Activated B cell treated with CpG ODN at 0.5 μM for 24 hours (primary cell): ENCODE measurements at regions not wholly inside any gene's neighbourhood (a gene's known extent, or its start where the extent isn't known, plus 50 kb on each side); places are given as distances from the start of the nearest gene placed in this dataset.

Experiments used
- ATAC-seq: fragments of 200-7000 bp; cut with Tn5 transposase; one replicate; pipeline ENCODE4 v1.10.0; 2021; ENCODE audit warnings: low read depth, mild to moderate bottlenecking, moderate library complexity
- CTCF ChIA-PET: fragments of 350-600 bp; sonication (Branson Sonifier 250); formaldehyde crosslinking; loops from one replicate; lab custom pipeline; 2021; ENCODE audit warnings: antibody characterized with exemption; lab: Charles Lee
- POLR2A ChIA-PET: fragments of 350-600 bp; sonication (Branson Sonifier 250); formaldehyde crosslinking; loops from one replicate; lab custom pipeline; 2021; ENCODE audit warnings: antibody characterized with exemption; lab: Charles Lee
- DNase-seq: peaks from one replicate; pipeline ENCODE4 v3.0.0; 2022
- H3K27ac Mint-ChIP-seq: one replicate; pipeline ENCODE4 v1.8.0; 2020; ENCODE audit warnings: mixed read lengths
- H3K27me3 Mint-ChIP-seq: one replicate; pipeline ENCODE4 v1.8.0; 2021; ENCODE audit warnings: mixed read lengths
- H3K36me3 Mint-ChIP-seq: one replicate; pipeline ENCODE4 v1.8.0; 2021; ENCODE audit warnings: low read depth, mixed read lengths
- H3K4me1 Mint-ChIP-seq: one replicate; pipeline ENCODE4 v1.8.0; 2021; ENCODE audit warnings: mixed read lengths
- H3K4me3 Mint-ChIP-seq: one replicate; pipeline ENCODE4 v1.8.0; 2020; ENCODE audit warnings: mild to moderate bottlenecking, mixed read lengths
- H3K9me3 Mint-ChIP-seq: one replicate; pipeline ENCODE4 v1.8.0; 2020; ENCODE audit warnings: mixed read lengths
- CTCF ChIP-seq: fragments of 200-600 bp; IDR thresholded peaks from one replicate; pipeline ENCODE4 v1.8.0; 2022; ENCODE audit warnings: antibody characterized with exemption, mild to moderate bottlenecking
- intact Hi-C: fragments of 100-400 bp; cut with micrococcal nuclease; formaldehyde crosslinking; loops from one replicate; pipeline ENCODE4 v1.15.1; 2024

- intact Hi-C loops = loop anchor here (1.0 to 2.0 kb wide), 5 partner anchors 171 to 1191 kb away; no protein-coding TSS in a partner anchor
- peaks cover 19% of the 10 kb centered on the region for H3K27me3 Mint-ChIP-seq
- no peaks in the 10 kb centered on the region for H3K9me3 Mint-ChIP-seq
- TF ChIP-seq CTCF = no peak
- DNase-seq = no peak
- ChIA-PET POLR2A (interaction anchor here (1.3 kb wide), 1 partner anchor 479 kb away, joined by 3 read pairs; no protein-coding TSS in a partner anchor), CTCF (interaction anchor here (0.8 to 3.8 kb wide), 17 partner anchors 8 to 1300 kb away, joined by 3 to 38 read pairs (median 5); no protein-coding TSS in a partner anchor)
- H3K36me3 Mint-ChIP-seq = no peaks in the 10 kb centered on the region
- peak; percentile 69 for ATAC-seq
- no peak overlapping the region for H3K4me3 Mint-ChIP-seq
- H3K27ac Mint-ChIP-seq = no peak overlapping the region
- H3K4me1 Mint-ChIP-seq = no peaks in the 10 kb centered on the region
Measured at GRCh38 chr1:221263831-221264767, 384.9 kb downstream of the HLX start.

GRCh38 chr1:221264848-221265247 is 385.6 kb downstream of the HLX start:
- ATAC-seq = no peak
- Mint-ChIP-seq H3K27ac (no peak overlapping the region), H3K4me3 (no peak overlapping the region), H3K4me1 (no peaks in the 10 kb centered on the region), H3K27me3 (peaks cover 19% of the 10 kb centered on the region), H3K36me3 (no peaks in the 10 kb centered on the region), H3K9me3 (no peaks in the 10 kb centered on the region)
- intact Hi-C loops = loop anchor here (1.0 to 2.0 kb wide), 4 partner anchors 170 to 906 kb away; no protein-coding TSS in a partner anchor
- DNase-seq = no peak
- ChIA-PET POLR2A (no interaction called here), CTCF (interaction anchor here (1.5 to 3.8 kb wide), 8 partner anchors 7 to 1190 kb away, joined by 3 to 38 read pairs (median 7); no protein-coding TSS in a partner anchor)
- no peak for TF ChIP-seq CTCF

- no peak for TF ChIP-seq CTCF
- intact Hi-C loops = no loop called here
- H3K9me3 Mint-ChIP-seq = no peaks in the 10 kb centered on the region
- no peak overlapping the region for H3K27ac Mint-ChIP-seq
- peaks cover 4% of the 10 kb centered on the region for H3K27me3 Mint-ChIP-seq
- DNase-seq = no peak
- no peaks in the 10 kb centered on the region for H3K4me1 Mint-ChIP-seq
- CTCF ChIA-PET = no interaction called here
- POLR2A ChIA-PET = no interaction called here
- no peak overlapping the region for H3K4me3 Mint-ChIP-seq
- H3K36me3 Mint-ChIP-seq = no peaks in the 10 kb centered on the region
- no peak for ATAC-seq
Measured at GRCh38 chr1:221268295-221268694, 389.1 kb downstream of the HLX start.

- ChIA-PET CTCF (interaction anchor here (0.9 kb wide), 1 partner anchor 8 kb away, joined by 4 read pairs; no protein-coding TSS in a partner anchor), POLR2A (no interaction called here)
- no peak for TF ChIP-seq CTCF
- intact Hi-C loops = no loop called here
- Mint-ChIP-seq H3K36me3 (no peaks in the 10 kb centered on the region), H3K4me1 (no peaks in the 10 kb centered on the region), H3K27me3 (peaks cover 4% of the 10 kb centered on the region), H3K9me3 (no peaks in the 10 kb centered on the region), H3K4me3 (no peak overlapping the region), H3K27ac (no peak overlapping the region)
- ATAC-seq = no peak
- no peak for DNase-seq
Measured at GRCh38 chr1:221271701-221272100, 392.5 kb downstream of the HLX start.

GRCh38 chr1:221272940-221273339 is 393.7 kb downstream of the HLX start:
- ATAC-seq = no peak
- H3K36me3 Mint-ChIP-seq = no peaks in the 10 kb centered on the region

More at GRCh38 chr1:221272940-221273339, 393.7 kb downstream of the HLX start:
- Mint-ChIP-seq H3K4me1 (no peaks in the 10 kb centered on the region), H3K9me3 (no peaks in the 10 kb centered on the region), H3K27me3 (peaks cover under 1% of the 10 kb centered on the region), H3K4me3 (no peak overlapping the region), H3K27ac (no peak overlapping the region)
- no peak for TF ChIP-seq CTCF
- ChIA-PET POLR2A (no interaction called here), CTCF (interaction anchor here (1.1 kb wide), 1 partner anchor 365 kb away, joined by 4 read pairs; no protein-coding TSS in a partner anchor)
- no peak for DNase-seq
- intact Hi-C loops = no loop called here
